ENCODE measurements at regions not wholly inside any gene's neighbourhood (a gene's known extent, or its start where the extent isn't known, plus 50 kb on each side); places are given as distances from the start of the nearest gene placed in this dataset.

GRCh38 chr13:73325723-73326558 is 267.1 kb downstream of the KLF5 start:
- no peak overlapping the region for H3K4me2 ChIP-seq (ENCODE audit: low read length)
- no peak overlapping the region for H3K27ac ChIP-seq (ENCODE audit: low read length)
- no peak overlapping the region for H2AFZ ChIP-seq (ENCODE audit: low read depth, low read length)
- H3K36me3 ChIP-seq (ENCODE audit: insufficient read depth, low read length), result no peaks in the 10 kb centered on the region
- no peak overlapping the region for H3K4me3 ChIP-seq (ENCODE audit: low read length)
- H3K9ac ChIP-seq (ENCODE audit: low read length), result no peak overlapping the region
- TF ChIP-seq EP300 (conservative IDR thresholded peaks at IDR 0.05; ENCODE audit: poor library complexity, severe bottlenecking) (no peak), MXI1 (conservative IDR thresholded peaks at IDR 0.05; ENCODE audit: poor library complexity, severe bottlenecking) (no peak), RAD21 (conservative IDR thresholded peaks at IDR 0.05) (no peak), TAF1 (IDR thresholded peaks at IDR 0.05; ENCODE audit: low read depth) (no peak), POLR2AphosphoS5 (IDR thresholded peaks at IDR 0.05) (no peak), REST (IDR thresholded peaks at IDR 0.05; ENCODE audit: borderline replicate concordance) (no peak), SMC3 (conservative IDR thresholded peaks at IDR 0.05; ENCODE audit: poor library complexity) (no peak), EZH2 (IDR thresholded peaks at IDR 0.05; ENCODE audit: borderline replicate concordance, insufficient read depth, low read length, poor library complexity, severe bottlenecking) (no peak), CTCF (IDR thresholded peaks at IDR 0.05; ENCODE audit: poor library complexity, severe bottlenecking) (no peak)
- no peaks in the 10 kb centered on the region for H3K27me3 ChIP-seq (ENCODE audit: insufficient read depth, low read depth, low read length)
- H3F3A ChIP-seq (ENCODE audit: insufficient read depth, low read length, poor library complexity, severe bottlenecking), result no peaks in the 10 kb centered on the region
- H3K9me3 ChIP-seq (ENCODE audit: low read length), result no peaks in the 10 kb centered on the region
- H3K79me2 ChIP-seq (replicated peaks; ENCODE audit: insufficient read depth, low read length), result no peaks in the 10 kb centered on the region
- no peaks in the 10 kb centered on the region for H3K9me2 ChIP-seq (ENCODE audit: insufficient read depth, low read length)
- H4K20me1 ChIP-seq (ENCODE audit: insufficient read depth), result no peaks in the 10 kb centered on the region

GRCh38 chr13:73324842-73325722 is 266.3 kb downstream of the KLF5 start:
- H3K27me3 ChIP-seq (ENCODE audit: insufficient read depth, low read depth, low read length), result no peaks in the 10 kb centered on the region
- no peak overlapping the region for H3K4me2 ChIP-seq (ENCODE audit: low read length)
- no peaks in the 10 kb centered on the region for H3K9me3 ChIP-seq (ENCODE audit: low read length)
- H3K9me2 ChIP-seq (ENCODE audit: insufficient read depth, low read length), result no peaks in the 10 kb centered on the region
- TF ChIP-seq REST (IDR thresholded peaks at IDR 0.05; ENCODE audit: borderline replicate concordance), result no peak
- TF ChIP-seq POLR2AphosphoS5 (IDR thresholded peaks at IDR 0.05), result no peak
- no peak for TF ChIP-seq EP300 (conservative IDR thresholded peaks at IDR 0.05; ENCODE audit: poor library complexity, severe bottlenecking)
- no peak for TF ChIP-seq RAD21 (conservative IDR thresholded peaks at IDR 0.05)
- no peak for TF ChIP-seq EZH2 (IDR thresholded peaks at IDR 0.05; ENCODE audit: borderline replicate concordance, insufficient read depth, low read length, poor library complexity, severe bottlenecking)
- no peak for TF ChIP-seq CTCF (IDR thresholded peaks at IDR 0.05; ENCODE audit: poor library complexity, severe bottlenecking)
- no peaks in the 10 kb centered on the region for H4K20me1 ChIP-seq (ENCODE audit: insufficient read depth)
- no peak overlapping the region for H3K9ac ChIP-seq (ENCODE audit: low read length)
- H3K36me3 ChIP-seq (ENCODE audit: insufficient read depth, low read length), result no peaks in the 10 kb centered on the region
- no peaks in the 10 kb centered on the region for H3K79me2 ChIP-seq (replicated peaks; ENCODE audit: insufficient read depth, low read length)
- no peaks in the 10 kb centered on the region for H3F3A ChIP-seq (ENCODE audit: insufficient read depth, low read length, poor library complexity, severe bottlenecking)
- no peak overlapping the region for H2AFZ ChIP-seq (ENCODE audit: low read depth, low read length)
- no peak overlapping the region for H3K4me3 ChIP-seq (ENCODE audit: low read length)
- no peak overlapping the region for H3K27ac ChIP-seq (ENCODE audit: low read length)

Data from neural cell (in vitro differentiated cells).